NOMO-1 treated with dmso at 0.1 percent for 144 hours (cell line): ENCODE measurements at regions not wholly inside any gene's neighbourhood (a gene's known extent, or its start where the extent isn't known, plus 50 kb on each side); places are given as distances from the start of the nearest gene placed in this dataset.
"Not testable (repeated sequence)": the region's sequence is repeated elsewhere in the genome, so short reads cannot be mapped to it uniquely, and the experiment has no call there.

ENCODE experiments used
- DNase-seq: peaks from one replicate; lab custom pipeline; 2025; ENCODE audit not compliant: unreplicated experiment; lab: John Stamatoyannopoulos, UW

DNA sequence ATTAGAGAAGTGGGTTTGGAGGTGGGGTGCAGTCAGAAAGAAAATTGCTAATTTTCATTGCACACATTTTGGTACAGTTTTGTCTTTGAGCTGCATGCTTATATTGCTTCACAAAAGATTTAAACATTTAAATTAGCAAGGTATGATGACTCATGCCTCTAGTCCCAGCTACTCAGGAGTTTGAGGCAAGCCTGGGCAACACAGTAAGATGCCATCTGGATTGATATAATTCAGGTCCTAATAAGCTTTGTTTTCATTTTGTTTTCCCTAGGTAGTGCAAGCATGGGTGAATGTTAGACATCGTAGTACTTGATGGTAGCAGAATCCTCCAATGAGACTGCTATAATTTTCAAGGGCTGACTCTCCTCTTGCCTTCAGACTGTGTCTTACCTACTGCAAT lies 396.7 kb upstream of the RGPD4 start:
- no peak for DNase-seq

DNA sequence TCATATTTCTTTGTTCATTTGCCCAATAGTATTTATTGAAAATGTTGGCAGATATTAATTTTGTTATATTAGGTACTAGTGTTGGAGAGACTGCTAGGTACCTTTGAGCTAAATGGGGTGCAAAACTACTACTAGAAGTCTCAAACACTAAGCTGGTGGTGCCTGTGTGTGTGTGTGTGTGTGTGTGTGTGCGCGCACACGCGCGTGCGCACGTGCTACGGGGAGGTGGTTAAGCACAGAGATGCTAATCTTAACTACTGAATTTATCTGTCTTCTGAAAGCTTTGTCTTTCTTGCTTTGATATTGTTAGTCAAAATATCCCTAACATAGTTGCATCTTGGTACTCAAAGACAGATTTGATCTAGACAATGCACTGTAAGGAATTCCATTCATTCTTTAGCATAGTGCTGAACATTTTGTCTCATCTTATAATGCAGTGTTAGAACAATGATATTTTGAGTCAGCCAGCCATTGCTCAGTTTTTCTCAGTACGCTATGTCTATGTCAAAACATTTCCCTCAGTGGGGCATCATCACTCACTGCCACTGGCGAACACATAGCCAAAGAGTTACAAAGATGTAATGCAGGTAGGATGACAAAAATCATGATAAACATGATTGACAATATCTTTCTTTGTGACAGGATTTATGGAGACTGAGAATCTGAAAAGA lies 396.0 kb upstream of the RGPD4 start:
- DNase-seq = no peak

DNA sequence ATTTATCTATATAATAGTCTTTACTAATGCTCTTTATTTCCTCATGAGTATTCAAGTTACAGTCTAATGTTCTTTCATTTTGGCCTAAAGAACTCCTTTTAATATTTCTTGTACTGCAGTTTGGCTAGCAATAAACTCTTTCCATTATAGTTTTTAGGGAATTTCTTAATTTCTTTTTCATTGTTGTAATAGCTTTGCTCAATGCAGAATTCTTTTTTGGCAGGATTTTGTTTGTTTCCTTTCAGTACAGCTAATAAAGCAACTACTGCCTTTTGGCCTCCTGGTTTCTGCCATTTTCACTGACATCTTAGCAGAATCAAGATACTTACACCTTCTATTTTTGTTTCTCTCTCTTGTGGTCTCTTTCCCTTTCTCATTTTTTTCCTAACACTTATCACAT lies 390.4 kb upstream of the RGPD4 start:
- DNase-seq = no peak

GRCh38 chr2:107437265-107437664 lies 389.4 kb upstream of the RGPD4 start:
- DNase-seq = no peak

DNA sequence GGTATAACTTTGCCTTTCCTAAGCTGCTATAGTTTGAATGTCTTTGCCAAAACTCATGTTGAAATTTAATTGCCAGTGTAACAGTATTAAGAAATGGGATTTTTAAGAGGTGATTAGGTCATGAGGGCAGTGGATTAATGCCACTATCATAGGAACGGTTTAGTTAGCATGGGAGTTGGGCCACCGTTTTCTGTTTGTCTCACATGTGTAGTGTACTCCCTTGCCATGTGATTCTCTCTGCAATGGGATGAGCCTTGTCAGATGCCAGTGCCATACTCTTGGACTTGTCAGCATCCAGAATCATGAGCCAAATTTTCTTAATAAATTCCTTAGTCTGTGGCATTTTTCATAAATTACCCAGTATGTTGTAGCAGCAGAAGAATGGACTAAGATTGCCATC lies 388.9 kb upstream of the RGPD4 start:
- DNase-seq = no peak

GRCh38 chr2:107448160-107448559 lies 378.5 kb upstream of the RGPD4 start:
- DNase-seq = no peak

GRCh38 chr2:107461301-107461700 lies 365.4 kb upstream of the RGPD4 start:
- DNase-seq = no peak

GRCh38 chr2:107462181-107462580 lies 364.5 kb upstream of the RGPD4 start:
- no peak for DNase-seq

DNA sequence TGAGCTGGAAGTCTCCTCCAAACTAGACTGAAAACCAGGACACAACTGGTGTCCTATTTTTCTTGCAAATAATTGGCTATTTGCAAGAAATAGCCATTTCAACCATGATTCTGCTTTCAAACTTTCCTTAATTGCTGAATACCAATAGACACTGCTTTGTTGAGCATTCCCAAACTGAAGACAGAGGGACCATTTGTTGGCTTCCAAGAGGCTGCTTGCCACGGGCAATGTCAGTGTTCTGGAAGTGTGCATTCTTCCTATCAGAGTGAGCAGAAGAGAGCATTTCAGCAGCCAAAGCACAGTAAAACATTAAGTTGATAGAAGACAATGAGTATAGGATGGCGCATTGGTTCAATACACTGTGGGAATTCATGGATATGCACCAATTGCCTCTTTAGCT lies 360.5 kb upstream of the RGPD4 start:
- no peak for DNase-seq

DNA sequence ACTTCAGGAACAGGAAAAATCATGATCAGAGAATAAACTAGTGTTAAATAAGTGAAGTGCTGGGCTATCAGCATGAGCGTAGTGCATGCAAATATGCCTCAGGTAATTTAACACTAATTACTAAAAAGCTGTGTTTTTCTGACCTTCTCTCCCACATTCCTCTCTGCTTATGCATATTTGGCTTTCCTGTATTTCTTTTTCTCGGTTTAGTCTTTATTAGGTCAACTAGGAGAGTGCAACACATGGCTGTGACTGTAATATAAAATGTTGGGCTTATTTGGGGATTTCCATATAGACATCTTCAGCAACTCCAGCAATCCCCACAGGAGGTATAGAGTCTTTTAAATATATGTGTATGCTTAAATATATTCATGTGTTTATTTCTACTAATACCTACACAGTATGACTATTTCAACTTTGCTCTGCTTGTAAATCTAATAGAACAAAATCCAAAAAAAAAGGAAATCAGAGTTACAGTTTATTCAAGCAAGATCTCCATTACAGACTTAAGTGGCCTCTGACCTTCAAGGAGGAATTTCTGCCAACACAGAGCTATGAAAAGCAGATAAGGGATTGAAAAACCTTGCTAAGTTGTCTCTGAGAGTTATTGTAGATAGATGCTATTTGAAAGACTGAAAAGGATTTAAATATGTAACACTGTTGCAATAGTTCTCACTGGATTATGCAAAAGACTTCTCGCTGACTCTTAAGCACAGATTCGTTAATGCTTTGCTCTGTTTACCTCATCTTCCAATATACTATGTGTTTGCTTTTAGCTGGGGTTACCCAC lies 359.5 kb upstream of the RGPD4 start:
- DNase-seq = no peak

GRCh38 chr2:107469437-107469995 lies 357.2 kb upstream of the RGPD4 start:
- DNase-seq = no peak

DNA sequence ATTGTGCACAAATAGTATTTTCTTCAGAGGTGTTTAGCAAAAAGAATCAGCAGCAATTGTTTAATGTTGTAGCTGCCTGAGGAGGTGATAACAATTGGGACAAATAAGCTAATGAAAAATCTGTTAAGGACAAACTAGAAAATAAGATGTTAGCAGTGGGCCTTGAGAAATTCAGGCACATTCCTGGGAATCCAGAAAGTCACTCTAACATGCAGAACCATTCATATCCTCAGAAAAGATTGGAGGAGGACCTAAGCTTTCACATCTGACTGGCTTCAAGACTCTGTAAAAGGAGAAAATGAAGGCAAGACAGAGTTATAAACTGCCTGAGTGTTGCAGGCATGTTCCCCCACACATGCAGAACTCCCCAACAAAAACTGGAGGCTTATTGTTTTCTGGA lies 353.5 kb upstream of the RGPD4 start:
- DNase-seq = no peak

- DNase-seq = no peak
These were observed 350.8 kb upstream of the RGPD4 start for GRCh38 chr2:107475859-107476258.

GRCh38 chr2:107502539-107502938 lies 324.2 kb upstream of the RGPD4 start:
- DNase-seq = no peak

- DNase-seq = no peak
These were observed 314.5 kb upstream of the RGPD4 start for GRCh38 chr2:107511970-107512789.

DNA sequence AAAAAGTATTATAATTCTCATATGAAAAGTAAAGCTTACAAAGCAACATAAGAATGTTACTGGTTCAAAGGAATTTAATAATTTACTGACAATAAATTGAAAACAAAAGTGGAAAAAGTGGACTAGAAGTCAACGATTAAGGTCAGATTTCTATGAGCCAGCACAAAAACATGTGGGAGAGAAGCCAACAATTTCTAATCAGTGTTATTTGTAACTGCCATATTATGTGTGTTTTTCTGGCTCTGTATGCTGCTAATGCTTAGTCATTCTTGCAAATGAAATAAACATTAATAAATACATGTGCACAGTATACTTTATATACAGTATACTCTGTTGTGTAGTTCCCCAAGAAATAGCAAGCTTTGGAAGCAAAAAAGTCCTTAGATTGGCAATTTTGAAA lies 301.3 kb upstream of the RGPD4 start:
- DNase-seq = no peak

- DNase-seq = no peak
These were observed 297.5 kb upstream of the RGPD4 start for GRCh38 chr2:107529146-107529545.

GRCh38 chr2:107530046-107530445 lies 296.6 kb upstream of the RGPD4 start:
- no peak for DNase-seq

GRCh38 chr2:107534926-107535325 lies 291.8 kb upstream of the RGPD4 start:
- no peak for DNase-seq

DNA sequence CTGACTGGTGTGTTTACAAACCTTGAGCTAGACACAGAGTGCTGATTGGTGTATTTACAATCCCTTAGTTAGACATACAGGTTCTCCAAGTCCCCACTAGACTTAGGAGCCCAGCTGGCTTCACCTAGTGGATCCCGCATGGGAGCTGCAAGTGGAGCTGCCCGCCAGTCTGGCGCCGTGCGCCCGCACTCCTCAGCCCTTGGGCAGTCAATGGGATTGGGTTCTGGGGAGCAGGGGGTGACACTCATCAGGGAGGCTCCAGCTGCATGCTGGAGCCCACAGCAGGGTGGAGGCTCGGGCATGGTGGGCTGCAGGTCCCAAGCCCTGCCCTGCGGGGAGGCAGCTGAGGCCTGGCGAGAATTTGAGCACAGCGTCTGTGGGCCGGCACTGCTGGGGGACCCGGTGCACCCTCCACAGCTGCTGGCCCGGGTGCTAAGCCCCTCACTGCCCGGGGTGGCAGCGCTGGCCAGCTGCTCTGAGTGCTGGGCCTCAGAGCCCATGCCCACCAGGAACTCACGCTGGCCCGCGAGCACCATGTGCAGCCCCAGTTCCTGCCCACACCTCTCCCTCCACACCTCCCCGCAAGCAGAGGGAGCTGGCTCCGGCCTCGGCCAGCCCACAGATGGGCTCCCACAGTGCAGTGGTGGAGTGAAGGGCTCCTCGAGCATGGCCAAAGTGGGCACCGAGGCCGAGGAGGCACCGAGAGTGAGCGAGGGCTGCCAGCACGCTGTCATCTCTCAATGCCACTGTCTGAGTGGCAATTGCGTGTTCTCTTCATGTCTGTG lies 290.6 kb upstream of the RGPD4 start:
- not testable (repeated sequence) for DNase-seq

GRCh38 chr2:107542314-107542740 lies 284.4 kb upstream of the RGPD4 start:
- DNase-seq = no peak
